HG02973 (cell line): ENCODE measurements at regions not wholly inside any gene's neighbourhood (a gene's known extent, or its start where the extent isn't known, plus 50 kb on each side); places are given as distances from the start of the nearest gene placed in this dataset.
"Not testable (repeated sequence)": the region's sequence is repeated elsewhere in the genome, so short reads cannot be mapped to it uniquely, and the experiment has no call there.

ENCODE experiments used
- ATAC-seq: cut with Tn5 transposase; IDR thresholded peaks from one replicate; pipeline ENCODE4 v1.9.1; 2021; ENCODE audit warnings: moderate library complexity; ENCODE audit not compliant: unreplicated experiment

- no peak for ATAC-seq
Measured at GRCh38 chr6:86615299-86615698, 322.0 kb upstream of the HTR1E start.

- ATAC-seq: no peak
Measured at GRCh38 chr6:86609549-86610388, 327.6 kb upstream of the HTR1E start.

GRCh38 chr6:86603364-86603763 lies 334.0 kb upstream of the HTR1E start:
- ATAC-seq: not testable (repeated sequence)

- not testable (repeated sequence) for ATAC-seq
Measured at GRCh38 chr6:86602093-86602492, 335.2 kb upstream of the HTR1E start.

GRCh38 chr6:86598969-86599368 lies 338.4 kb upstream of the HTR1E start:
- ATAC-seq: not testable (repeated sequence)

- no peak for ATAC-seq
Measured at GRCh38 chr6:86595641-86596040, 341.7 kb upstream of the HTR1E start.

GRCh38 chr6:86586195-86586594 lies 351.1 kb upstream of the HTR1E start:
- ATAC-seq: no peak

GRCh38 chr6:86581833-86582232 lies 355.5 kb upstream of the HTR1E start:
- no peak for ATAC-seq

GRCh38 chr6:86563197-86563596 lies 374.1 kb upstream of the HTR1E start:
- no peak for ATAC-seq

- ATAC-seq: no peak
Measured at GRCh38 chr6:86558318-86558717, 379.0 kb upstream of the HTR1E start.

- no peak for ATAC-seq
Measured at GRCh38 chr6:86537292-86537861, 400.0 kb upstream of the HTR1E start.

- no peak for ATAC-seq
Measured at GRCh38 chr6:86536121-86536520, 401.2 kb upstream of the HTR1E start.

GRCh38 chr6:86535100-86535499 lies 402.2 kb upstream of the HTR1E start:
- ATAC-seq: no peak

GRCh38 chr6:86529635-86530034 lies 407.7 kb upstream of the HTR1E start:
- ATAC-seq: no peak

- no peak for ATAC-seq
Measured at GRCh38 chr6:86526238-86526637, 411.1 kb upstream of the HTR1E start.

- ATAC-seq: no peak
Measured at GRCh38 chr6:86516087-86516486, 421.2 kb upstream of the HTR1E start.

GRCh38 chr6:86511962-86512361 lies 425.4 kb upstream of the HTR1E start:
- ATAC-seq: no peak

GRCh38 chr6:86508230-86508629 lies 429.1 kb upstream of the HTR1E start:
- ATAC-seq: no peak

GRCh38 chr6:86502497-86502896 lies 434.8 kb upstream of the HTR1E start:
- no peak for ATAC-seq

GRCh38 chr6:86500035-86500434 lies 437.3 kb upstream of the HTR1E start:
- ATAC-seq: no peak

GRCh38 chr6:86489042-86489441 lies 448.3 kb upstream of the HTR1E start:
- ATAC-seq: not testable (repeated sequence)

- no peak for ATAC-seq
Measured at GRCh38 chr6:86487660-86488221, 449.6 kb upstream of the HTR1E start.
